ENCODE measurements at regions not wholly inside any gene's neighbourhood (a gene's known extent, or its start where the extent isn't known, plus 50 kb on each side); places are given as distances from the start of the nearest gene placed in this dataset.
"Not testable (repeated sequence)": the region's sequence is repeated elsewhere in the genome, so short reads cannot be mapped to it uniquely, and the experiment has no call there.

DNA sequence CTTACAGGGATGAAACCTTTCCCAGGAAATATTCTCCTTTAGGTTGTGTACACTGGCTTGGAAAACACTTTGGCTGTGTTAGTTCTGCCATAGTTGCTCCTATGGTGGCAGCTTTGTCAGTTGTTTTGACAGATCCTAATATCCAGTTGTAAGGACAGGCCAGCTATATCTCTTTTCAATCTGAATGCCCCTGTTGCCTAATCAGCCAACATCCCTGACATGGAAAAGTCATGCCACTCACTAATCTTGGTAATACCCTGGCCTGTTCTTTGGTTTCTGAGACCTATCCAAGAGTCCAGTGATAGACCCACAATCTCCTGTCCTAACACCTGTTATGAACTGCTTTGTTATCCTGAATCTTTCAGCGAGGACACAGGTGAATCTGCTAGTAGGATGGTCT lies 148.8 kb downstream of the MRPL39 start:
- Histone ChIP-seq H3K4me1 (ENCODE audit: control insufficient read depth, insufficient read depth, low read length) (no peaks in the 10 kb centered on the region), H3K27ac (ENCODE audit: low read depth, low read length) (no peak overlapping the region), H3K36me3 (ENCODE audit: control insufficient read depth, insufficient read depth, low read length) (no peaks in the 10 kb centered on the region), H3K9ac (ENCODE audit: low read length) (no peak overlapping the region), H3K27me3 (ENCODE audit: control insufficient read depth, insufficient read depth, low read length) (no peaks in the 10 kb centered on the region), H3K9me3 (ENCODE audit: control insufficient read depth, insufficient read depth, low read depth, low read length) (no peaks in the 10 kb centered on the region), H3K4me3 (ENCODE audit: low read depth, low read length) (no peak overlapping the region)

GRCh38 chr21:25457946-25458345 lies 149.3 kb downstream of the MRPL39 start:
- no peaks in the 10 kb centered on the region for H3K27me3 ChIP-seq (ENCODE audit: control insufficient read depth, insufficient read depth, low read length)
- no peaks in the 10 kb centered on the region for H3K36me3 ChIP-seq (ENCODE audit: control insufficient read depth, insufficient read depth, low read length)
- no peak overlapping the region for H3K4me3 ChIP-seq (ENCODE audit: low read depth, low read length)
- H3K9me3 ChIP-seq (ENCODE audit: control insufficient read depth, insufficient read depth, low read depth, low read length), result no peaks in the 10 kb centered on the region
- no peak overlapping the region for H3K27ac ChIP-seq (ENCODE audit: low read depth, low read length)
- H3K4me1 ChIP-seq (ENCODE audit: control insufficient read depth, insufficient read depth, low read length), result no peaks in the 10 kb centered on the region
- H3K9ac ChIP-seq (ENCODE audit: low read length), result no peak overlapping the region

DNA sequence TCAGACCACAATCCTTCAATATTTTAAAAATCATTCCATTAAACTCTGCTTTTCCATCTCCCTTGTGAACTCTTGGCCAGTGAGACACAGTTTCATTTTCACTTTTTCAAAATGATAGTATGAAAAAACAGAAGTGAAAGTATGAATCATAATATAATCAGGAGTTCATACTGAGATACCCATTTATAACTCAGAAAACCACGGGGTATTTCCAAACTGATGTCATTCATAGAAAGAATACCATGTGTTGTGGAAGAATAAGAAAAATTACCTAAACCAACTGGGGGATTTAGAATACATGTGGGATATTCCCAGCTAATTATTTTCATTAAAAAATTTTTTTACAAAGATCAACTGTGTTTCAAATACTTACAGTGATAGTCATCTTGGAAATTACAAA lies 149.9 kb downstream of the MRPL39 start:
- no peak overlapping the region for H3K27ac ChIP-seq (ENCODE audit: low read depth, low read length)
- no peaks in the 10 kb centered on the region for H3K9me3 ChIP-seq (ENCODE audit: control insufficient read depth, insufficient read depth, low read depth, low read length)
- H3K4me1 ChIP-seq (ENCODE audit: control insufficient read depth, insufficient read depth, low read length), result no peaks in the 10 kb centered on the region
- no peak overlapping the region for H3K4me3 ChIP-seq (ENCODE audit: low read depth, low read length)
- no peak overlapping the region for H3K9ac ChIP-seq (ENCODE audit: low read length)
- no peaks in the 10 kb centered on the region for H3K36me3 ChIP-seq (ENCODE audit: control insufficient read depth, insufficient read depth, low read length)
- H3K27me3 ChIP-seq (ENCODE audit: control insufficient read depth, insufficient read depth, low read length), result no peaks in the 10 kb centered on the region

- Histone ChIP-seq H3K9ac (ENCODE audit: low read length) (no peak overlapping the region), H3K27ac (ENCODE audit: low read depth, low read length) (no peak overlapping the region), H3K4me1 (ENCODE audit: control insufficient read depth, insufficient read depth, low read length) (no peaks in the 10 kb centered on the region), H3K36me3 (ENCODE audit: control insufficient read depth, insufficient read depth, low read length) (no peaks in the 10 kb centered on the region), H3K27me3 (ENCODE audit: control insufficient read depth, insufficient read depth, low read length) (no peaks in the 10 kb centered on the region), H3K9me3 (ENCODE audit: control insufficient read depth, insufficient read depth, low read depth, low read length) (no peaks in the 10 kb centered on the region), H3K4me3 (ENCODE audit: low read depth, low read length) (no peak overlapping the region)
These were observed 150.6 kb downstream of the MRPL39 start for GRCh38 chr21:25456672-25457071.

- no peak overlapping the region for H3K27ac ChIP-seq (ENCODE audit: low read depth, low read length)
- H3K4me1 ChIP-seq (ENCODE audit: control insufficient read depth, insufficient read depth, low read length), result no peaks in the 10 kb centered on the region
- no peaks in the 10 kb centered on the region for H3K36me3 ChIP-seq (ENCODE audit: control insufficient read depth, insufficient read depth, low read length)
- H3K9ac ChIP-seq (ENCODE audit: low read length), result no peak overlapping the region
- no peak overlapping the region for H3K4me3 ChIP-seq (ENCODE audit: low read depth, low read length)
- H3K9me3 ChIP-seq (ENCODE audit: control insufficient read depth, insufficient read depth, low read depth, low read length), result peaks cover 11% of the 10 kb centered on the region; the same call in 1 of the 2 replicates
- no peaks in the 10 kb centered on the region for H3K27me3 ChIP-seq (ENCODE audit: control insufficient read depth, insufficient read depth, low read length)
These were observed 153.8 kb downstream of the MRPL39 start for GRCh38 chr21:25453524-25453923.

DNA sequence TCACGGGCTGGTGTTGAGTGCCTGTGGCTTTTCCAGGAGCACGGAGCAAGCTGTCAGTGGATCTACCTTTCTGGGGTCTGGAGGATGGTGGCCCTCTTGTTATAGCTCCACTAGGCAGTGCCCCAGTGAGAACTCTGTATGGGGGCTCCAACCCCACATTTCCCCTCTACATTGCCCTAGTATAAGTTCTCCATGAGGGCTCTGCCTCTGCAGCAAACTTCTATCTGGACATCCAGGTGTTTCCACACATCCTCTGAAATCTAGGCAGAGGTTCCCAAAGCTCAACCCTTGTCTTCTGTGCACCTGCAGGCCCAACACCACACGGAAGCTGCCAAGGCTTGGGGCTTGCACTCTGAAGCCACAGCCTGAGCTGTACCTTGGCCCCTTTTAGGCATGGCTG lies 157.3 kb downstream of the MRPL39 start:
- Histone ChIP-seq H3K4me3 (ENCODE audit: low read depth, low read length) (no peak overlapping the region), H3K9me3 (ENCODE audit: control insufficient read depth, insufficient read depth, low read depth, low read length) (peaks cover 11% of the 10 kb centered on the region; the same call in 1 of the 2 replicates), H3K9ac (ENCODE audit: low read length) (no peak overlapping the region), H3K27ac (ENCODE audit: low read depth, low read length) (no peak overlapping the region), H3K4me1 (ENCODE audit: control insufficient read depth, insufficient read depth, low read length) (no peaks in the 10 kb centered on the region), H3K27me3 (ENCODE audit: control insufficient read depth, insufficient read depth, low read length) (no peaks in the 10 kb centered on the region), H3K36me3 (ENCODE audit: control insufficient read depth, insufficient read depth, low read length) (no peaks in the 10 kb centered on the region)

DNA sequence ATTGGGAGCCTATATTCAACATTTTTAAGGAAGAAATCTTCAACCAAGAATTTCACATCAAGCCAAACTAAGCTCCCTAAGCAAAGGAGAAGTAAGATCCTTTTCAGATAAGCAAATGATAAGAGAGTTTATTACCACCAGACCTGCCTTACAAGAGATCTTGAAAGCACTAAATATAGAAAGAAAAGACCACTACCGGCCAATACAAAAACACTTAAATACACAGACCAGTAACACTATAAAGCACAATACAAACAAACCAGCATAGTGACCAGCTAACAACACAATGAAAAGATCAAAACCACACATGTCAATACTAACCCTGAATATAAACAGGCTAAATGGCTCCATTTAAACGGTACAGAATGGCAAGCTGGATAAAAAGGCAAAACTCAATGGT lies 165.4 kb downstream of the MRPL39 start:
- no peaks in the 10 kb centered on the region for H3K27me3 ChIP-seq (ENCODE audit: control insufficient read depth, insufficient read depth, low read length)
- H3K9me3 ChIP-seq (ENCODE audit: control insufficient read depth, insufficient read depth, low read depth, low read length), result no peaks in the 10 kb centered on the region
- no peak overlapping the region for H3K27ac ChIP-seq (ENCODE audit: low read depth, low read length)

GRCh38 chr21:25437465-25437864 lies 169.8 kb downstream of the MRPL39 start:
- H3K27me3 ChIP-seq (ENCODE audit: control insufficient read depth, insufficient read depth, low read length); H3K4me3 ChIP-seq (ENCODE audit: low read depth, low read length); H3K9ac ChIP-seq (ENCODE audit: low read length); H3K4me1 ChIP-seq (ENCODE audit: control insufficient read depth, insufficient read depth, low read length); H3K9me3 ChIP-seq (ENCODE audit: control insufficient read depth, insufficient read depth, low read depth, low read length); H3K27ac ChIP-seq (ENCODE audit: low read depth, low read length); H3K36me3 ChIP-seq (ENCODE audit: control insufficient read depth, insufficient read depth, low read length): not testable (repeated sequence)

More for the DNA sequence above, 165.4 kb downstream of the MRPL39 start:
- Histone ChIP-seq H3K9ac (ENCODE audit: low read length) (no peak overlapping the region), H3K4me3 (ENCODE audit: low read depth, low read length) (no peak overlapping the region), H3K4me1 (ENCODE audit: control insufficient read depth, insufficient read depth, low read length) (no peaks in the 10 kb centered on the region), H3K36me3 (ENCODE audit: control insufficient read depth, insufficient read depth, low read length) (no peaks in the 10 kb centered on the region)

- Histone ChIP-seq H3K9ac (ENCODE audit: low read length) (no peak overlapping the region), H3K9me3 (ENCODE audit: control insufficient read depth, insufficient read depth, low read depth, low read length) (no peaks in the 10 kb centered on the region), H3K36me3 (ENCODE audit: control insufficient read depth, insufficient read depth, low read length) (no peaks in the 10 kb centered on the region), H3K4me1 (ENCODE audit: control insufficient read depth, insufficient read depth, low read length) (no peaks in the 10 kb centered on the region), H3K27ac (ENCODE audit: low read depth, low read length) (no peak overlapping the region), H3K4me3 (ENCODE audit: low read depth, low read length) (no peak overlapping the region), H3K27me3 (ENCODE audit: control insufficient read depth, insufficient read depth, low read length) (no peaks in the 10 kb centered on the region)
These were observed 178.7 kb downstream of the MRPL39 start for GRCh38 chr21:25428537-25428936.

- Histone ChIP-seq H3K27ac (ENCODE audit: low read depth, low read length) (no peak overlapping the region), H3K9me3 (ENCODE audit: control insufficient read depth, insufficient read depth, low read depth, low read length) (no peaks in the 10 kb centered on the region), H3K36me3 (ENCODE audit: control insufficient read depth, insufficient read depth, low read length) (no peaks in the 10 kb centered on the region), H3K4me3 (ENCODE audit: low read depth, low read length) (no peak overlapping the region), H3K27me3 (ENCODE audit: control insufficient read depth, insufficient read depth, low read length) (no peaks in the 10 kb centered on the region), H3K4me1 (ENCODE audit: control insufficient read depth, insufficient read depth, low read length) (no peaks in the 10 kb centered on the region), H3K9ac (ENCODE audit: low read length) (no peak overlapping the region)
These were observed 179.5 kb downstream of the MRPL39 start for GRCh38 chr21:25427828-25428227.

- no peaks in the 10 kb centered on the region for H3K4me1 ChIP-seq (ENCODE audit: control insufficient read depth, insufficient read depth, low read length)
- H3K36me3 ChIP-seq (ENCODE audit: control insufficient read depth, insufficient read depth, low read length), result no peaks in the 10 kb centered on the region
- H3K4me3 ChIP-seq (ENCODE audit: low read depth, low read length), result no peak overlapping the region
- H3K27me3 ChIP-seq (ENCODE audit: control insufficient read depth, insufficient read depth, low read length), result no peaks in the 10 kb centered on the region
- no peaks in the 10 kb centered on the region for H3K9me3 ChIP-seq (ENCODE audit: control insufficient read depth, insufficient read depth, low read depth, low read length)
- H3K9ac ChIP-seq (ENCODE audit: low read length), result no peak overlapping the region
- no peak overlapping the region for H3K27ac ChIP-seq (ENCODE audit: low read depth, low read length)
These were observed 180.7 kb downstream of the MRPL39 start for GRCh38 chr21:25426580-25426979.

DNA sequence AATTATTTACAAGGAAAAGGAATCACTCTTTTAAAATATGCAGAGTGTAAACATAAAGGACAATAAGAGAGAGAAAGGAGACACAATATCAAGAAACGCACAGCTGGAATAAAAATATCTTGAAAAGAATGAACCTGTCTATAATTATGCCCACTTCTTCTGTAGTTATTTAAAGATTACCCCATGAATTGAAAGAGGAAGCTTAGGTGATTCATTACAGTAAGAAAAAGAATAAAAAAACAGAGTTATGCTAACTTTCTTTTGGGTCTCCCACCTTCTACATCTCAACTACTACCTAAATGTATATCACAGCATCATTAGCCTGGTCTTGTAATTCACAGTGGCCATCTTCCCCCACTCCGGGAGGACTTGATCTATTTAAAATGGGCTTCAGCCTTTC lies 182.1 kb downstream of the MRPL39 start:
- H3K9me3 ChIP-seq (ENCODE audit: control insufficient read depth, insufficient read depth, low read depth, low read length), result no peaks in the 10 kb centered on the region
- no peak overlapping the region for H3K27ac ChIP-seq (ENCODE audit: low read depth, low read length)
- H3K27me3 ChIP-seq (ENCODE audit: control insufficient read depth, insufficient read depth, low read length), result no peaks in the 10 kb centered on the region
- H3K4me1 ChIP-seq (ENCODE audit: control insufficient read depth, insufficient read depth, low read length), result no peaks in the 10 kb centered on the region
- no peak overlapping the region for H3K4me3 ChIP-seq (ENCODE audit: low read depth, low read length)
- H3K36me3 ChIP-seq (ENCODE audit: control insufficient read depth, insufficient read depth, low read length), result no peaks in the 10 kb centered on the region
- no peak overlapping the region for H3K9ac ChIP-seq (ENCODE audit: low read length)

Measured in HUES6 (cell line).